HepG2 (cell line): ENCODE measurements at regions not wholly inside any gene's neighbourhood (a gene's known extent, or its start where the extent isn't known, plus 50 kb on each side); places are given as distances from the start of the nearest gene placed in this dataset.

Experiments used
- ATAC-seq: fragments of 200-7000 bp; cut with Tn5 transposase; 3 replicates; pipeline ENCODE4 v1.9.1; 2020; ENCODE audit warnings: mild to moderate bottlenecking, moderate library complexity
- BruUV-seq: library from RNA; stranded (reverse); fragments of 400-500 nt; replicated peaks from 2 replicates; lab custom pipeline; 2021; lab: Mats Ljungman, UMichigan
- CTCF ChIA-PET: fragments of 300-600 bp; formaldehyde crosslinking; extraction: SDS; loops from one replicate; lab custom pipeline; 2021; ENCODE audit warnings: low total read pairs, inconsistent platforms, low intra/inter-chr PET ratio; lab: Yijun Ruan, JAX
- POLR2A ChIA-PET: fragments of 350-600 bp; sonication (Branson Sonifier 250); formaldehyde crosslinking; loops from one replicate; lab custom pipeline; 2020; ENCODE audit warnings: antibody characterized with exemption, inconsistent platforms; lab: Yijun Ruan, JAX
- DNase-seq: peaks from one replicate; pipeline ENCODE4 v3.0.0-alpha.2; 2015; ENCODE audit warnings: low spot score
- FAIRE-seq: peaks from 3 replicates; lab custom pipeline; 2011; peaks lifted over from hg19 to GRCh38; lab: Jason Lieb, UNC
- H2AFZ ChIP-seq: one replicate; pipeline ENCODE4 v1.6.1; 2011; ENCODE audit warnings: low read length, inconsistent platforms
- H3K27ac ChIP-seq: fragments of 300-600 bp; 3 replicates; pipeline ENCODE4 v1.8.0; 2011; ENCODE audit warnings: mixed run types, mild to moderate bottlenecking, mixed read lengths, low read length, inconsistent platforms; ENCODE audit not compliant: insufficient read depth; ENCODE audit errors: extremely low read length
- H3K27me3 ChIP-seq, 2 experiments: fragments of 200-600 bp in 1 of 2; 2 replicates in 1 of 2; 3 replicates in 1 of 2; pipeline versions ENCODE4 v1.6.0 to v1.8.0; 2011; ENCODE audit warnings: low read length in 2 of 2, mild to moderate bottlenecking in 2 of 2, moderate library complexity in 2 of 2, inconsistent platforms in 1 of 2; ENCODE audit not compliant: insufficient read depth in 2 of 2, control insufficient read depth in 1 of 2
- H3K36me3 ChIP-seq, 2 experiments: fragments of 200-600 bp in 1 of 2; replicated peaks in 1 of 2; 2 replicates in 1 of 2; 3 replicates in 1 of 2; pipeline versions ENCODE4 v1.5.1 to v1.8.0; 2011; ENCODE audit warnings: low read length in 2 of 2, inconsistent platforms in 1 of 2; ENCODE audit not compliant: insufficient read depth in 2 of 2, control insufficient read depth in 1 of 2
- H3K4me1 ChIP-seq: 2 replicates; pipeline ENCODE4 v1.5.1; 2012; ENCODE audit warnings: low read length, inconsistent platforms; ENCODE audit not compliant: insufficient read depth
- H3K4me2 ChIP-seq: 2 replicates; pipeline ENCODE4 v1.6.0; 2011; ENCODE audit warnings: low read depth, low read length, inconsistent platforms
- H3K4me3 ChIP-seq, 3 experiments: fragments of 200-600 bp in 1 of 3; sonication (generic), shearing (Covaris generic) in 1 of 3; replicated peaks in 1 of 3; 2 replicates each; pipeline ENCODE4 v1.5.1; 2011 to 2016; ENCODE audit warnings: low read length in 3 of 3, inconsistent platforms in 2 of 3, low read depth in 2 of 3, mild to moderate bottlenecking in 2 of 3, control low read depth in 1 of 3, mixed read lengths in 1 of 3; ENCODE audit not compliant: insufficient read depth in 1 of 3
- H3K79me2 ChIP-seq: one replicate; pipeline ENCODE4 v1.6.1; 2011; ENCODE audit warnings: low read length, inconsistent platforms; ENCODE audit not compliant: insufficient read depth
- H3K9ac ChIP-seq: 2 replicates; pipeline ENCODE4 v1.6.0; 2011; ENCODE audit warnings: mild to moderate bottlenecking, low read depth, low read length, inconsistent platforms; ENCODE audit not compliant: insufficient read depth
- H3K9me3 ChIP-seq: 2 replicates; pipeline ENCODE4 v1.5.1; 2012; ENCODE audit warnings: mild to moderate bottlenecking, low read length
- H4K20me1 ChIP-seq: 2 replicates; pipeline ENCODE4 v1.6.0; 2011; ENCODE audit warnings: inconsistent platforms, mild to moderate bottlenecking, low read length, moderate library complexity; ENCODE audit not compliant: insufficient read depth
- AGO2 ChIP-seq: fragments of 200-400 bp; formaldehyde crosslinking; optimal IDR thresholded peaks from 2 replicates; pipeline ENCODE3; 2017; ENCODE audit warnings: mild to moderate bottlenecking, low read depth, low read length, moderate library complexity
- CREM ChIP-seq, 2 experiments: sonication (generic) in 1 of 2; formaldehyde crosslinking in 1 of 2; IDR thresholded peaks; 2 replicates each; pipeline versions ENCODE4 v1.4.0 to v1.6.1; 2016 to 2020; ENCODE audit warnings: antibody characterized with exemption in 1 of 2, mild to moderate bottlenecking in 1 of 2, missing genetic modification reagents in 1 of 2
- HMGXB3 ChIP-seq: sonication (generic); formaldehyde crosslinking; IDR thresholded peaks from 2 replicates; pipeline ENCODE4 v1.4.0; 2020; ENCODE audit warnings: missing genetic modification reagents, borderline replicate concordance
- HNF1A ChIP-seq, 2 experiments: sonication (generic) in 1 of 2; formaldehyde crosslinking in 1 of 2; IDR thresholded peaks; 2 replicates each; pipeline versions ENCODE4 v1.4.0 to v1.6.1; 2016 to 2020; ENCODE audit warnings: borderline replicate concordance in 1 of 2, low read depth in 1 of 2, mild to moderate bottlenecking in 1 of 2, missing genetic modification reagents in 1 of 2
- JARID2 ChIP-seq: sonication (generic); formaldehyde crosslinking; IDR thresholded peaks from 2 replicates; pipeline ENCODE4 v1.8.1; 2023; ENCODE audit warnings: missing genetic modification reagents, inconsistent platforms; ENCODE audit not compliant: insufficient replicate concordance
- PHF20 ChIP-seq: sonication (generic); formaldehyde crosslinking; IDR thresholded peaks from 2 replicates; pipeline ENCODE4 v1.5.0; 2020; ENCODE audit warnings: mild to moderate bottlenecking, missing genetic modification reagents
- PHF21A ChIP-seq: sonication (generic); formaldehyde crosslinking; IDR thresholded peaks from 2 replicates; pipeline ENCODE4 v1.5.0; 2020; ENCODE audit warnings: mild to moderate bottlenecking, missing genetic modification reagents
- ZNF343 ChIP-seq: sonication (generic); formaldehyde crosslinking; IDR thresholded peaks from 2 replicates; pipeline ENCODE4 v1.4.0; 2020; ENCODE audit warnings: mild to moderate bottlenecking, missing genetic modification reagents
- ZNF484 ChIP-seq: sonication (generic); formaldehyde crosslinking; IDR thresholded peaks from 2 replicates; pipeline ENCODE4 v1.5.1; 2020; ENCODE audit warnings: mild to moderate bottlenecking, low read depth, missing genetic modification reagents, borderline replicate concordance
- ZNF530 ChIP-seq: sonication (generic); formaldehyde crosslinking; IDR thresholded peaks from 2 replicates; pipeline ENCODE4 v1.5.0; 2020; ENCODE audit warnings: low read depth, mild to moderate bottlenecking, missing genetic modification reagents
- ZNF570 ChIP-seq: sonication (generic); formaldehyde crosslinking; IDR thresholded peaks from 2 replicates; pipeline ENCODE4 v1.4.0; 2020; ENCODE audit warnings: mild to moderate bottlenecking, missing genetic modification reagents, borderline replicate concordance
- ZNF589 ChIP-seq: sonication (generic); formaldehyde crosslinking; conservative IDR thresholded peaks from 2 replicates; pipeline ENCODE4 v1.8.0; 2022; ENCODE audit warnings: mild to moderate bottlenecking, moderate library complexity, missing genetic modification reagents
- ZNF749 ChIP-seq: sonication (generic); formaldehyde crosslinking; IDR thresholded peaks from 2 replicates; pipeline ENCODE4 v1.8.0; 2022; ENCODE audit warnings: mild to moderate bottlenecking, missing genetic modification reagents, moderate library complexity, borderline replicate concordance
- ZNF772 ChIP-seq: sonication (generic); formaldehyde crosslinking; IDR thresholded peaks from 2 replicates; pipeline ENCODE4 v1.5.0; 2020; ENCODE audit warnings: mild to moderate bottlenecking, missing genetic modification reagents
- ZZZ3 ChIP-seq: sonication (generic); formaldehyde crosslinking; IDR thresholded peaks from 2 replicates; pipeline ENCODE4 v1.4.0; 2020; ENCODE audit warnings: missing genetic modification reagents, mild to moderate bottlenecking, borderline replicate concordance
- WGBS: methylation state at CpG from one replicate; pipeline ENCODE4 v1.1.6; 2017; ENCODE audit warnings: low lambda C conversion rate; 5-methylcytosine and 5-hydroxymethylcytosine counted together
- in situ Hi-C: cut with HindIII; loops from 2 replicates; pipeline ENCODE4 v1.10.0; 2017; ENCODE audit warnings: low pct_unique_long_range_greater_than_20kb; ENCODE audit not compliant: extremely low pct_ligation_motif_present
- intact Hi-C: fragments of 100-400 bp; cut with micrococcal nuclease; formaldehyde crosslinking; loops from one replicate; pipeline ENCODE4 v1.10.0; 2022; ENCODE audit not compliant: unreplicated experiment

- CTCF ChIA-PET: no interaction called here
- ATAC-seq: no peak
- Histone ChIP-seq H3K36me3 (no peaks in the 10 kb centered on the region), H3K4me1 (no peaks in the 10 kb centered on the region), H3K4me3 (no peak overlapping the region), H3K27ac (no peak overlapping the region), H3K79me2 (no peaks in the 10 kb centered on the region), H2AFZ (no peak overlapping the region), H3K4me2 (no peak overlapping the region), H3K9ac (no peak overlapping the region), H3K27me3 (no peaks in the 10 kb centered on the region), H3K9me3 (no peaks in the 10 kb centered on the region), H4K20me1 (no peaks in the 10 kb centered on the region)
- in situ Hi-C loops (no loop called here), intact Hi-C loops (no loop called here)
- no peak for FAIRE-seq
- no TSS peak for BruUV-seq
- WGBS: 1% methylated on average over 3 of the region's 3 CpGs
- POLR2A ChIA-PET: no interaction called here
- no peak for TF ChIP-seq ZZZ3 (CRISPR knock-in tag)
- TF ChIP-seq ZNF570 (CRISPR knock-in tag): no peak
- TF ChIP-seq AGO2: no peak
- TF ChIP-seq ZNF749 (CRISPR knock-in tag): no peak
- TF ChIP-seq HNF1A (IDR thresholded peaks at IDR 0.05; ENCODE audit: low read depth): no peak
- no peak for TF ChIP-seq HNF1A (CRISPR knock-in tag; IDR thresholded peaks at IDR 0.05; ENCODE audit: borderline replicate concordance)
- TF ChIP-seq PHF21A (CRISPR knock-in tag): no peak
- TF ChIP-seq ZNF772 (CRISPR knock-in tag): no peak
- TF ChIP-seq ZNF343: no peak
- no peak for TF ChIP-seq ZNF589 (CRISPR knock-in tag)
- no peak for TF ChIP-seq ZNF484 (CRISPR knock-in tag)
- no peak for TF ChIP-seq HMGXB3 (CRISPR knock-in tag)
- TF ChIP-seq JARID2 (CRISPR knock-in tag): no peak
- no peak for TF ChIP-seq CREM (IDR thresholded peaks at IDR 0.05)
- TF ChIP-seq CREM (CRISPR knock-in tag; IDR thresholded peaks at IDR 0.05): no peak
- no peak for TF ChIP-seq PHF20 (CRISPR knock-in tag)
- no peak for TF ChIP-seq ZNF530 (CRISPR knock-in tag)
- DNase-seq: no peak
Measured at GRCh38 chr2:40628556-40628955, 176.7 kb upstream of the SLC8A1 start.
